ENCODE measurements at regions not wholly inside any gene's neighbourhood (a gene's known extent, or its start where the extent isn't known, plus 50 kb on each side); places are given as distances from the start of the nearest gene placed in this dataset.

DNA sequence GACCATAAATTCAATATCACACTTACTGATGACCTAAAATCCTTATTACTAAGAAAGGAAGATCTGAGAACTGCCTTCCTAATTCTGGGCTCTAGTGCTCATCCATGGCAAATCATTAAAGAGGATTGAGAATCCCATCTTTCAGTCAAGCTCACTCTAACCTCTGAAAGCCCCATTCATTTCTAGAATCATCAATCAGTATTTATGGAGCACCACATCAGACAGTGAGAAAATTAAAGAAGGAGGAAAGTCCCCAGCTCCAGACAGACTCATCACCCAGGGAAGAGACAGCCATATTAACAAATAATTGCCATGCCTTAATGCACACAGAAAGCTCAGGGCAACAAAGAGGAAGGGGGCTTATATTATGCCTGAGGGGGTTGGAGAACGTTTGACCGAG lies 256.1 kb upstream of the SOX9 start:
- TF ChIP-seq FOXK1 (CRISPR knock-in tag; IDR thresholded peaks at IDR 0.05) (no peak), SP1 (CRISPR knock-in tag; conservative IDR thresholded peaks at IDR 0.05) (no peak), ZNF416 (CRISPR knock-in tag; IDR thresholded peaks at IDR 0.05) (no peak), PRRX2 (CRISPR knock-in tag; IDR thresholded peaks at IDR 0.05) (no peak)
- TF ChIP-seq, protein P1, sequence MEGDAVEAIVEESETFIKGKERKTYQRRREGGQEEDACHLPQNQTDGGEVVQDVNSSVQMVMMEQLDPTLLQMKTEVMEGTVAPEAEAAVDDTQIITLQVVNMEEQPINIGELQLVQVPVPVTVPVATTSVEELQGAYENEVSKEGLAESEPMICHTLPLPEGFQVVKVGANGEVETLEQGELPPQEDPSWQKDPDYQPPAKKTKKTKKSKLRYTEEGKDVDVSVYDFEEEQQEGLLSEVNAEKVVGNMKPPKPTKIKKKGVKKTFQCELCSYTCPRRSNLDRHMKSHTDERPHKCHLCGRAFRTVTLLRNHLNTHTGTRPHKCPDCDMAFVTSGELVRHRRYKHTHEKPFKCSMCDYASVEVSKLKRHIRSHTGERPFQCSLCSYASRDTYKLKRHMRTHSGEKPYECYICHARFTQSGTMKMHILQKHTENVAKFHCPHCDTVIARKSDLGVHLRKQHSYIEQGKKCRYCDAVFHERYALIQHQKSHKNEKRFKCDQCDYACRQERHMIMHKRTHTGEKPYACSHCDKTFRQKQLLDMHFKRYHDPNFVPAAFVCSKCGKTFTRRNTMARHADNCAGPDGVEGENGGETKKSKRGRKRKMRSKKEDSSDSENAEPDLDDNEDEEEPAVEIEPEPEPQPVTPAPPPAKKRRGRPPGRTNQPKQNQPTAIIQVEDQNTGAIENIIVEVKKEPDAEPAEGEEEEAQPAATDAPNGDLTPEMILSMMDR (IDR thresholded peaks at IDR 0.05) = no peak
- TF ChIP-seq, protein P2, sequence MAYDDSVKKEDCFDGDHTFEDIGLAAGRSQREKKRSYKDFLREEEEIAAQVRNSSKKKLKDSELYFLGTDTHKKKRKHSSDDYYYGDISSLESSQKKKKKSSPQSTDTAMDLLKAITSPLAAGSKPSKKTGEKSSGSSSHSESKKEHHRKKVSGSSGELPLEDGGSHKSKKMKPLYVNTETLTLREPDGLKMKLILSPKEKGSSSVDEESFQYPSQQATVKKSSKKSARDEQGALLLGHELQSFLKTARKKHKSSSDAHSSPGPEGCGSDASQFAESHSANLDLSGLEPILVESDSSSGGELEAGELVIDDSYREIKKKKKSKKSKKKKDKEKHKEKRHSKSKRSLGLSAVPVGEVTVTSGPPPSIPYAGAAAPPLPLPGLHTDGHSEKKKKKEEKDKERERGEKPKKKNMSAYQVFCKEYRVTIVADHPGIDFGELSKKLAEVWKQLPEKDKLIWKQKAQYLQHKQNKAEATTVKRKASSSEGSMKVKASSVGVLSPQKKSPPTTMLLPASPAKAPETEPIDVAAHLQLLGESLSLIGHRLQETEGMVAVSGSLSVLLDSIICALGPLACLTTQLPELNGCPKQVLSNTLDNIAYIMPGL (CRISPR knock-in tag; IDR thresholded peaks at IDR 0.05) = no peak
- TF ChIP-seq, protein P3, sequence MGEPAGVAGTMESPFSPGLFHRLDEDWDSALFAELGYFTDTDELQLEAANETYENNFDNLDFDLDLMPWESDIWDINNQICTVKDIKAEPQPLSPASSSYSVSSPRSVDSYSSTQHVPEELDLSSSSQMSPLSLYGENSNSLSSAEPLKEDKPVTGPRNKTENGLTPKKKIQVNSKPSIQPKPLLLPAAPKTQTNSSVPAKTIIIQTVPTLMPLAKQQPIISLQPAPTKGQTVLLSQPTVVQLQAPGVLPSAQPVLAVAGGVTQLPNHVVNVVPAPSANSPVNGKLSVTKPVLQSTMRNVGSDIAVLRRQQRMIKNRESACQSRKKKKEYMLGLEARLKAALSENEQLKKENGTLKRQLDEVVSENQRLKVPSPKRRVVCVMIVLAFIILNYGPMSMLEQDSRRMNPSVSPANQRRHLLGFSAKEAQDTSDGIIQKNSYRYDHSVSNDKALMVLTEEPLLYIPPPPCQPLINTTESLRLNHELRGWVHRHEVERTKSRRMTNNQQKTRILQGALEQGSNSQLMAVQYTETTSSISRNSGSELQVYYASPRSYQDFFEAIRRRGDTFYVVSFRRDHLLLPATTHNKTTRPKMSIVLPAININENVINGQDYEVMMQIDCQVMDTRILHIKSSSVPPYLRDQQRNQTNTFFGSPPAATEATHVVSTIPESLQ (CRISPR knock-in tag; IDR thresholded peaks at IDR 0.05) = no peak
- TF ChIP-seq, protein P4, sequence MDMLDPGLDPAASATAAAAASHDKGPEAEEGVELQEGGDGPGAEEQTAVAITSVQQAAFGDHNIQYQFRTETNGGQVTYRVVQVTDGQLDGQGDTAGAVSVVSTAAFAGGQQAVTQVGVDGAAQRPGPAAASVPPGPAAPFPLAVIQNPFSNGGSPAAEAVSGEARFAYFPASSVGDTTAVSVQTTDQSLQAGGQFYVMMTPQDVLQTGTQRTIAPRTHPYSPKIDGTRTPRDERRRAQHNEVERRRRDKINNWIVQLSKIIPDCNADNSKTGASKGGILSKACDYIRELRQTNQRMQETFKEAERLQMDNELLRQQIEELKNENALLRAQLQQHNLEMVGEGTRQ (CRISPR knock-in tag; IDR thresholded peaks at IDR 0.05) = no peak
